CD14-positive monocyte (primary cell): ENCODE measurements at regions not wholly inside any gene's neighbourhood (a gene's known extent, or its start where the extent isn't known, plus 50 kb on each side); places are given as distances from the start of the nearest gene placed in this dataset.

Experiments used
- DNase-seq, 3 donors: peaks; one replicate each; pipeline ENCODE4 v3.0.0-alpha.2; 2011 to 2022
- H2AFZ ChIP-seq: 2 replicates; pipeline ENCODE4 v1.6.0; 2012; ENCODE audit warnings: mild to moderate bottlenecking, low read depth, low read length, inconsistent platforms; ENCODE audit not compliant: insufficient read depth, poor library complexity, severe bottlenecking
- H3K27ac ChIP-seq, 2 donors: 1 replicate in 1 of 2; 2 replicates in 1 of 2; pipeline ENCODE4 v1.5.1; 2012 to 2013; ENCODE audit warnings: low read length in 2 of 2, control low read depth in 1 of 2, inconsistent platforms in 1 of 2, low read depth in 1 of 2, mild to moderate bottlenecking in 1 of 2
- H3K27me3 ChIP-seq, 2 donors: one replicate each; pipeline versions ENCODE4 v1.6.0 to v1.6.1; 2011 to 2013; ENCODE audit warnings: low read length in 2 of 2; ENCODE audit not compliant: control insufficient read depth in 2 of 2, insufficient read depth in 2 of 2
- H3K36me3 ChIP-seq, 2 donors: replicated peaks in 1 of 2; 1 replicate in 1 of 2; 2 replicates in 1 of 2; pipeline versions ENCODE4 v1.5.1 to v1.6.1; 2012 to 2013; ENCODE audit warnings: low read length in 2 of 2, control low read depth in 1 of 2, inconsistent platforms in 1 of 2, mild to moderate bottlenecking in 1 of 2; ENCODE audit not compliant: insufficient read depth in 2 of 2, control insufficient read depth in 1 of 2
- H3K4me1 ChIP-seq, 2 donors: 1 replicate in 1 of 2; 2 replicates in 1 of 2; pipeline versions ENCODE4 v1.5.1 to v1.6.1; 2012 to 2013; ENCODE audit warnings: low read length in 2 of 2, control low read depth in 1 of 2, inconsistent platforms in 1 of 2, mild to moderate bottlenecking in 1 of 2, moderate library complexity in 1 of 2; ENCODE audit not compliant: insufficient read depth in 2 of 2, control insufficient read depth in 1 of 2
- H3K4me2 ChIP-seq: replicated peaks from 2 replicates; pipeline ENCODE3; 2012; ENCODE audit warnings: low read length, moderate library complexity, mild to moderate bottlenecking; ENCODE audit not compliant: poor library complexity, severe bottlenecking; ENCODE audit errors: extremely low read depth
- H3K4me3 ChIP-seq, 3 experiments: fragments of 200-600 bp in 1 of 3; sonication (generic) in 1 of 3; replicated peaks in 1 of 3; 1 replicate in 2 of 3; 2 replicates in 1 of 3; pipeline ENCODE4 v1.5.1; 2011 to 2013; ENCODE audit warnings: low read length in 3 of 3, mild to moderate bottlenecking in 3 of 3, control low read depth in 2 of 3, low read depth in 2 of 3, inconsistent platforms in 1 of 3, moderate library complexity in 1 of 3
- H3K79me2 ChIP-seq: 2 replicates; pipeline ENCODE4 v1.6.0; 2012; ENCODE audit warnings: mild to moderate bottlenecking, control low read depth, inconsistent platforms, low read length, moderate library complexity; ENCODE audit not compliant: insufficient read depth
- H3K9ac ChIP-seq: 2 replicates; pipeline ENCODE4 v1.6.0; 2017; ENCODE audit warnings: low read length, mild to moderate bottlenecking; ENCODE audit not compliant: insufficient read depth, poor library complexity, severe bottlenecking
- H3K9me3 ChIP-seq, 2 donors: replicated peaks in 1 of 2; 1 replicate in 1 of 2; 2 replicates in 1 of 2; pipeline versions ENCODE4 v1.5.1 to v1.6.1; 2012 to 2013; ENCODE audit warnings: low read length in 2 of 2, control low read depth in 1 of 2; ENCODE audit not compliant: control insufficient read depth in 1 of 2, insufficient read depth in 1 of 2
- H4K20me1 ChIP-seq: 2 replicates; pipeline ENCODE4 v1.6.0; 2012; ENCODE audit warnings: mild to moderate bottlenecking, low read length, control low read depth, moderate library complexity; ENCODE audit not compliant: insufficient read depth
- H3K27ac Mint-ChIP-seq, 7 donors: one replicate each; pipeline ENCODE4 v1.8.0; 2020; ENCODE audit warnings: mild to moderate bottlenecking in 7 of 7, mixed read lengths in 7 of 7, moderate library complexity in 6 of 7, inconsistent platforms in 2 of 7
- H3K27me3 Mint-ChIP-seq, 3 donors: one replicate each; pipeline ENCODE4 v1.8.0; 2021 to 2022; ENCODE audit warnings: low read depth in 3 of 3, mild to moderate bottlenecking in 3 of 3, mixed read lengths in 3 of 3, moderate library complexity in 3 of 3, inconsistent platforms in 1 of 3
- H3K36me3 Mint-ChIP-seq, 2 donors: one replicate each; pipeline ENCODE4 v1.8.0; 2020; ENCODE audit warnings: mixed read lengths in 2 of 2, inconsistent platforms in 1 of 2, mild to moderate bottlenecking in 1 of 2
- H3K4me1 Mint-ChIP-seq: one replicate; pipeline ENCODE4 v1.8.0; 2020; ENCODE audit warnings: mild to moderate bottlenecking, mixed read lengths
- H3K4me3 Mint-ChIP-seq, 2 donors: one replicate each; pipeline ENCODE4 v1.8.0; 2020; ENCODE audit warnings: mild to moderate bottlenecking in 2 of 2, mixed read lengths in 2 of 2, moderate library complexity in 1 of 2
- H3K9me3 Mint-ChIP-seq, 7 donors: one replicate each; pipeline ENCODE4 v1.8.0; 2020 to 2022; ENCODE audit warnings: mixed read lengths in 7 of 7, mild to moderate bottlenecking in 6 of 7, moderate library complexity in 6 of 7, inconsistent platforms in 2 of 7
- WGBS: methylation state at CpG from one replicate; pipeline ENCODE4 v1.1.5; 2013; ENCODE audit warnings: missing lambda C conversion rate; ENCODE audit not compliant: insufficient coverage; 5-methylcytosine and 5-hydroxymethylcytosine counted together
- intact Hi-C, 2 donors: fragments of 100-400 bp; cut with micrococcal nuclease; formaldehyde crosslinking; loops; one replicate each; pipeline versions ENCODE4 v1.15.0 to v1.15.1; 2023
- TF ChIP-seq, protein P1 (sequence below): fragments of 200-600 bp; IDR thresholded peaks from one replicate; pipeline ENCODE4 v1.8.0; 2022; ENCODE audit warnings: antibody characterized with exemption, mild to moderate bottlenecking

DNA sequence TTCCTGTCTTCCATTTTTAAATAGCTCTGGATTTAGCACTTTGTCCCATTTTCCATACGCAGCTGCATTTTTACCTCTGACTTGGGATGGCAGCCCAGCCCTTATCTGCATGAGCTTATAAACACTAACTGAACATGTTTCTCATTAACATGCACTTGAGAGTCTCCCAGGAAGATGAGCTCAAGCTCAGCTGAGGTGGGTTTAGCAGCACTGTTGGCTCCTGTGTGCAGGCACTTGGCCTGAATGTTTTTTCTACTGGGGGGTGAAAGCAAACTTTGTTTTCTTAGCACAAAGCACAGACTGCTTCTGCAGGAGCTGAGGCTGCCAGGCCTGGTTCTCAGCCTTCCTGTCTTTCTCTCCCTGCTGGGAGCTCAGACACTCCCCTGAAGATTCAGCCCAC lies 1093.6 kb upstream of the AUTS2 start:
- intact Hi-C loops, result no loop called here
- Mint-ChIP-seq H3K4me1 (no peaks in the 10 kb centered on the region), H3K4me3 (no peak overlapping the region), H3K27me3 (no peaks in the 10 kb centered on the region), H3K9me3 (peaks cover 22 to 65% (median 33%) of the 10 kb centered on the region in 7 donors), H3K27ac (no peak overlapping the region), H3K36me3 (no peaks in the 10 kb centered on the region)
- Histone ChIP-seq H2AFZ (no peak overlapping the region), H3K4me1 (no peaks in the 10 kb centered on the region), H3K4me2 (no peak overlapping the region), H3K9ac (no peak overlapping the region), H3K27ac (no peak overlapping the region), H3K27me3 (no peaks in the 10 kb centered on the region), H4K20me1 (no peaks in the 10 kb centered on the region), H3K79me2 (no peaks in the 10 kb centered on the region), H3K4me3 (no peak overlapping the region), H3K9me3 (peaks cover 52 to 68% of the 10 kb centered on the region in 2 donors), H3K36me3 (no peaks in the 10 kb centered on the region)
- TF ChIP-seq, protein P1, sequence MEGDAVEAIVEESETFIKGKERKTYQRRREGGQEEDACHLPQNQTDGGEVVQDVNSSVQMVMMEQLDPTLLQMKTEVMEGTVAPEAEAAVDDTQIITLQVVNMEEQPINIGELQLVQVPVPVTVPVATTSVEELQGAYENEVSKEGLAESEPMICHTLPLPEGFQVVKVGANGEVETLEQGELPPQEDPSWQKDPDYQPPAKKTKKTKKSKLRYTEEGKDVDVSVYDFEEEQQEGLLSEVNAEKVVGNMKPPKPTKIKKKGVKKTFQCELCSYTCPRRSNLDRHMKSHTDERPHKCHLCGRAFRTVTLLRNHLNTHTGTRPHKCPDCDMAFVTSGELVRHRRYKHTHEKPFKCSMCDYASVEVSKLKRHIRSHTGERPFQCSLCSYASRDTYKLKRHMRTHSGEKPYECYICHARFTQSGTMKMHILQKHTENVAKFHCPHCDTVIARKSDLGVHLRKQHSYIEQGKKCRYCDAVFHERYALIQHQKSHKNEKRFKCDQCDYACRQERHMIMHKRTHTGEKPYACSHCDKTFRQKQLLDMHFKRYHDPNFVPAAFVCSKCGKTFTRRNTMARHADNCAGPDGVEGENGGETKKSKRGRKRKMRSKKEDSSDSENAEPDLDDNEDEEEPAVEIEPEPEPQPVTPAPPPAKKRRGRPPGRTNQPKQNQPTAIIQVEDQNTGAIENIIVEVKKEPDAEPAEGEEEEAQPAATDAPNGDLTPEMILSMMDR, result no peak
- no peak for DNase-seq
- WGBS, result 100% methylated on average over 1 of the region's 1 CpG

- H3K27ac ChIP-seq, result no peak overlapping the region
- TF ChIP-seq, protein P1, result no peak
- 100% methylated on average over 2 of the region's 4 CpGs for WGBS
- no peaks in the 10 kb centered on the region for H3K27me3 Mint-ChIP-seq
- H4K20me1 ChIP-seq, result no peaks in the 10 kb centered on the region
- H3K4me3 Mint-ChIP-seq, result no peak overlapping the region
- no peaks in the 10 kb centered on the region for H3K4me1 Mint-ChIP-seq
- H3K79me2 ChIP-seq, result no peaks in the 10 kb centered on the region
- peaks cover 25 to 66% (median 36%) of the 10 kb centered on the region in 7 donors for H3K9me3 Mint-ChIP-seq
- H2AFZ ChIP-seq, result no peak overlapping the region
- no peaks in the 10 kb centered on the region for H3K36me3 ChIP-seq
- intact Hi-C loops, result no loop called here
- H3K9me3 ChIP-seq, result peaks cover 54 to 78% of the 10 kb centered on the region in 2 donors
- H3K36me3 Mint-ChIP-seq, result no peaks in the 10 kb centered on the region
- no peaks in the 10 kb centered on the region for H3K4me1 ChIP-seq
- no peak for DNase-seq
- no peak overlapping the region for H3K4me2 ChIP-seq
- no peak overlapping the region for H3K27ac Mint-ChIP-seq
- no peak overlapping the region for H3K9ac ChIP-seq
- no peaks in the 10 kb centered on the region for H3K27me3 ChIP-seq
- H3K4me3 ChIP-seq, result no peak overlapping the region
These were observed 1092.6 kb upstream of the AUTS2 start for GRCh38 chr7:68505721-68506120.
